Gastrocnemius medialis (tissue), 4 donors: ENCODE measurements at regions not wholly inside any gene's neighbourhood (a gene's known extent, or its start where the extent isn't known, plus 50 kb on each side); places are given as distances from the start of the nearest gene placed in this dataset.

Experiments
- CTCF ChIP-seq, 5 experiments: fragments of 450-650 bp in 3 of 5; fragments of 200-600 bp in 2 of 5; sonication (generic) in 2 of 5; IDR thresholded peaks in 4 of 5; conservative IDR thresholded peaks in 1 of 5; 1 replicate in 4 of 5; 2 replicates in 1 of 5; pipeline ENCODE4 v1.5.1; 2016 to 2019; ENCODE audit warnings: antibody characterized with exemption in 5 of 5, mild to moderate bottlenecking in 3 of 5, moderate library complexity in 3 of 5
- POLR2A ChIP-seq, 2 donors: fragments of 450-650 bp; IDR thresholded peaks; one replicate each; pipeline ENCODE4 v1.6.1; 2017; ENCODE audit warnings: antibody characterized with exemption in 2 of 2, mild to moderate bottlenecking in 2 of 2, moderate library complexity in 2 of 2

GRCh38 chr2:180720829-180721228, 259.6 kb upstream of the UBE2E3 start:
- TF ChIP-seq POLR2A (IDR thresholded peaks at IDR 0.05) (no peak), CTCF (IDR thresholded peaks at IDR 0.05 in 4 of 5, conservative IDR thresholded peaks at IDR 0.05 in 1 of 5) (no peak)
